ENCODE measurements at regions not wholly inside any gene's neighbourhood (a gene's known extent, or its start where the extent isn't known, plus 50 kb on each side); places are given as distances from the start of the nearest gene placed in this dataset.
A peak's percentile ranks its signal among the peaks of the same experiment; 100 is the strongest.
"Not testable (repeated sequence)": the region's sequence is repeated elsewhere in the genome, so short reads cannot be mapped to it uniquely, and the experiment has no call there.

- DNase-seq: not testable (repeated sequence)
These were observed 87.7 kb upstream of the PLGLB2 start for GRCh38 chr2:87660164-87660563.

DNA sequence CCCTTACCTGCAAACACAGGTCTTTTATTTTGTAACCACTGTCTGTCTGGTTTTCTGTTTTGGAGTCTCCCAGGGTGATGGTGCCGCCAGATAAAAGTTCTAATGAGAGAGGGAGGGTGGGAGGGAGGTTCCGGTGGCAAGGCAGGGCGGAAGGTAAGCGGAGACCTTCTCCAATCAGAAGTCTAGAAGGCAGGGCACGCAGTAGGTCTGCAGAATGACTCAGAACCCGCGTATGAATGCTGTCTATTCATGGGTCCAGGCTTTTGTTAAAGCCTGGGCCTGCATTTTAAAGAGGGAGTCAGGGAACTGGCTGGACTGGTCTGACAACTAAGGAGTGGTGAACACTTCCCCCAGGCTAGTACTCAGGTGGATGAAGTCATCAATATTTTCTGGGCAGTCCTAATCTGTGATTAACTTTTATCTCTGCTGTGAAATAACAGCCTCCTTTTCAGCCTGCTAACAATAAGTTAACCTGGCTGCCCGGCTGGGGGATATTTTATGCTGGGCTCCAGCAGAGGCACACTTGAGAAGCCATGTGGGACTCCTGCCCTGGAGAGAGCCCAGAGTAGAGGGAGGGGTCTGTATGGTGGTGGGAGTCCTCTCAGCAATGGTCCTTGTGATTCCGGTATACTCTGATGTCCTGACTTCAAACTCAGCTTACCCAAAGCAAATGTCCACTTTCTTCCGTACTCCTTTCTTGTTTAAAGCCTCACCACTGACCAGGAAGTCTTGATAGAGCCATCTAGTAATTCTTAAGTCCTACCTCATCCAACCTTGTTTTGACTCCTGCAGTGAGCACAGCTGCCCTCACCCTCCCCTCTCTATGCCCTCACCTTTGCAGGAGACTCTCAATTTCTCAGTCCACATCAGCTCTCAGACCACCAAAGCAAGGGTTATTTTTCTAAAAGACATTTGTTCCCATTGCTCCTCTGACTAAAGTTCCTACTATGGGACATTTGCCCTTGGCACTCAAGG is 85.3 kb upstream of the PLGLB2 start:
- not testable (repeated sequence) for DNase-seq

- not testable (repeated sequence) for DNase-seq
These were observed 84.5 kb upstream of the PLGLB2 start for GRCh38 chr2:87663347-87663746.

DNA sequence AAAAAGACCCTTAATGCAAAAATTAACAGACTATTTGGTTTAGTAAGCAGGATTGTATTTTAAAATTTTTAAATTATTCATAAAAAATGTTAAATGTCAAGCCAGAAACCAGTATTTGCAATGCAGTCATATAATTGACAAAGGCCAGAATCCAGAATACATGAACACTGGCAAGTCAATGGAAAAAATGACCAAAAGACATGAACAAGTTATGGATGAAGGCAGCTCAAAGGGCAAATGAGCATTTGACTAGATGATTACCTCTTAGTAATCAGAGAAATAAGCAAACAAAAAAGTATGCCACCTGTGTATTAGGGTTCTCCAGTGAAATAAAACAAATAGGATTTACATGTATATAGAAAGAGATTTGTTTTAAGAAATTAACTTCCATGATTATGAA is 80.9 kb upstream of the PLGLB2 start:
- not testable (repeated sequence) for DNase-seq

DNA sequence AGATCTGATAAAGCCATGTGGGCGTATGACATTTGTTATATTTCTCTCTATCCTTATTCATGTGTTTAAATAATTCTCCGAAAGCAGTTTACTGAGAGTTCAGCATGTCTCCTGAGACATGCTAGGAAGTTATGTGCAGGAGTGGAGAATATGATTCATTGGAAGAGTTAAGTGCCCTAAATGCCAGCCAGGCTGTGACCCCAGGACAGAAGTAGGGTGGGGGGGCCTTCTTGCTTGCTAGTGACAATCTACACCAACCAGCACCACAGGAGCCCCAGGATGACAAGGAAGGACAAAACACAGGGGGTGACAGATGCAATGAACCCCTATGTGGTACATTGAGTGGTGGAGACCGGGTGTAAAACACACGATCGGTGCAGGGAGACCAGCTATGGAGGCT is 79.5 kb upstream of the PLGLB2 start:
- not testable (repeated sequence) for DNase-seq

GRCh38 chr2:87669633-87670231 is 78.2 kb upstream of the PLGLB2 start:
- DNase-seq: not testable (repeated sequence)

DNA sequence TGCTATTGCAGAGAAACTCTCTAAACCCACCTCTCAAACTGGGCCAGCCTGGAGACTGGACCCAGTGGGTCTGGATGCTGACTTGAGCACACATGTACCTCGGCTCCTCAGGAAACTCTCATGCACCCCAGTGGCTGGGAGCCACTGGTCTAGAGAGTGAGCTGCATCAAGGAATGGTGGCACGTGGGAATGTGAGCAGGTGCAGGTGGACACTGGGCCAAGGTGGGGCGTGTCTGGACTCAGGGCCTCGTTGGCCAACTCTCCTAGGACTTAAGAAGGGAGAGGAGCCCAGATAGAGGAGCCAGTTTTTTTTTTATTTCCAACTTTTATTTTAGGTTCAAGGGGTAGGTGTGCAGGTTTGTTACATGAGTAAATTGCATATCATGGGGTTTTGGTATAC is 75.5 kb upstream of the PLGLB2 start:
- DNase-seq: not testable (repeated sequence)

GRCh38 chr2:87674729-87675128 is 73.2 kb upstream of the PLGLB2 start:
- not testable (repeated sequence) for DNase-seq

DNA sequence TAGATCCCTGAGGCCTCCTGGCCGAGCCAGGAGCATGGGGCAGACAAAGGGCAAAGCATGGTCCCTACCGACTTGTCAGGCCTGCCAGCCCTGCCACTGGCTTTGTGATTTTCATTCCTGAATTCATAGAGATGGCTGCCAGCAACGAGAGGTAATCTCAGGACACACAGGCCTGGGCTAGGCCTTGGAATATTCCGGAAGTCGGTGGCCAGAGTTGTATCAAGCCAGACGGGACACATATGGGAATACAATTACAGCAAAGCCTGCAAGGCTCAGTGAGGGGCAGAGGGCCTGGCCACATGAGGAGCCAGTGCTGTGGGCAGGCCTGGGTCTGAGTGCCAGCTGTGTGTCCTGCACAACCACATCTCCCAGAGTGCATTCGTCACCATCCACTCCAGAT is 72.4 kb upstream of the PLGLB2 start:
- DNase-seq: not testable (repeated sequence)

DNA sequence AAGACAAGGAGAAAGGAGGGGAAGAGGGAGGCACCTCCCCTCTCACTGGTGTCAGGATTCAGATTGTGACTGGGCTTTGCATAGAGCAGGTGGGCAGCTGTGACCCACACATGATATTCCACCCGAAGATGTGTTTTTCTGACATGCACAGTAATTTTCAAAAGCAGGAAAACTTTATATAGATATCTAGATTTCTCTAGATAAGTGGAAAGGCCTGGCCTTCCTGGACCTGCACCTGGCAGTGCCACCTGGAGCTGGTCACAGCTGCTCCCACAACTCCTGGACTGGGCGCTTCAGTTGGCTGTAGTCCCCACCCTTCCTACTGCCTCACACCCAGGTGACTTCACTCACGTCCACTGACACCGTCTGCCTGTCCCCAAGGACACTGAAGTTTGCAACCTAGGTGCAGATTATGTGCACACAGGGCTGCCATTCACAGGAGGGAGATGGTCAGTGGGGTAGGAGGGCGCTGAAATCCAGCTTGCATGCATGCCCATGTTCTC is 70.4 kb upstream of the PLGLB2 start:
- DNase-seq: not testable (repeated sequence)

DNA sequence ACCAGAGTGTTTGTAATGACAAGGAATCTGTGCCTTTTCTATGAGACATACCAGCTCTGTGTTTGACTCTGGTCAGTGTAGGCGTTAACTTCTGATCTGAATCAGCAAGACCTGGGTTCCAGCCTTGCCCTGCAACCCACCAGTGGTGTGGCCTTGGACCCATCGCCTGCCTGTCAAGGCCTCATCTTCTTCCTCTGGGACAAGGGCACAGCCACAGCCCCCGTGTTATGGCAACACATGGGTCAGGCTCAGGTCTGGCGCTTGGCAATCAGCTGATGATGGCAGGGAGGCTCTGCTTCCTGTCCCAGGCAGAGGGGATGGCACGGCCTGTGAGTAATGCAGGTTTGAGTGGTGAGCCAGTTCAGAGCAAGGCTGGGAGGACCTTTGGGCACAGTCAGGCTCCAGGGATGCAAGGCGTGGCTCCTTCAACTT is 69.1 kb upstream of the PLGLB2 start:
- DNase-seq: not testable (repeated sequence)

DNA sequence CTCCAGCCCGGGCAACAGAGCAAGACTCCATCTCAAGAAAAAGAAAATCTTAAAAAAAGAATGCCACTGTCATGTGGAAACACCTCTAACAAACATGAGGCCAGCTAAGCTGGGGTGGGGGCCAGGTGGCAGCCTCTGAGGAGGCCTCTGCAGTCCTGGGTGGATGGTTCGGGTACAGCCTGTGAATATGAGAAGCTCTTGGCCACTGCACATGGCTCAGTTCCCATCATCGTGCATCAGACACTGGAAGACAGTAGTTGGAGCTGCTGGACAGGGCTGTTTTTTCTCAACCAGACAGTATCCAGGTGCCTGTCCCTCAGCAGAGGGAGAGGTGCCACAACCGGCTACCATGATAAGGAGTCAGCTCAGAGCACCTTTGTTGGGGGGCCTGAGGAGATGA is 67.9 kb upstream of the PLGLB2 start:
- not testable (repeated sequence) for DNase-seq

- DNase-seq: not testable (repeated sequence)
These were observed 67.2 kb upstream of the PLGLB2 start for GRCh38 chr2:87680691-87681090.

DNA sequence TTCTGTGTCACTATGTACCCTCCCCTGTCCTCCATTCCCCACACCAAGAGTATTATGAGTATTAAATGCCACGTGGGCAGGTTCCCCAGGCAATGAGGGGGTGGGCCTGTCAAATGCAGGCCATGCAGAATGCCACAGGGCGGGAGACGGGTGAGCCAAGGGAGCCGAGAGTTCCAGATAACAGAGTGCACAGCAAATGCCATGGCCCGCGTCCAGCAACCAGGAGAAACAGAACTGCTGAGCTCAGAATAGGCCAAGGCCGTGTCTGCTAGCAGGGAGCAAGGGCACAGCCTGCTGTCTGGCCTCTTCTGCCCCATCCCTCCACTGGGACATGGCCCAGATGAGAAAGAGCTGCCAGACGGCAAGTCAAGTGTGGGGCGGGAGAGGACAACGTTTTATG is 64.4 kb upstream of the PLGLB2 start:
- DNase-seq: not testable (repeated sequence)

DNA sequence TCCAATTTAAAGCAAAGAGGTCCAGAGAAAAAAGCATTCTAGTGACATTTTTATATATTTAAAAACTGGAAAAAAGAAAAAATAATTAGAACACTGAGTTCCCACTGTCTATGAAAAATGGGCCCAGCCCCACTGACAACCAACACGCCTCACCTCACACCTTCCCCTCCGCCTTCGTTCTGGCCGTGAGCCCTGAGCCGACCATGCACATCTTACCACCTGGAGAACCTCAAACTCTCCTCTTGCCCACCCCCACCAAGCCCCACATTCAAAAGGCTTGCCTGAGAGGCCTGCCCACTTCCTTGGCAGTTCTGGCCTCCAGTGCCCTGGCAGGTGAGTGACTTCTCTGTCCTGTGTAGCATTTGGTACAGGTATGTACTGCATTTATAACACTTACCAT is 63.9 kb upstream of the PLGLB2 start:
- DNase-seq: not testable (repeated sequence)

GRCh38 chr2:87685558-87685957 is 62.3 kb upstream of the PLGLB2 start:
- DNase-seq: not testable (repeated sequence)

- DNase-seq: not testable (repeated sequence)
These were observed 60.9 kb upstream of the PLGLB2 start for GRCh38 chr2:87686873-87687549.

GRCh38 chr2:87687550-87688270 is 60.2 kb upstream of the PLGLB2 start:
- DNase-seq: peak; percentile 4

DNA sequence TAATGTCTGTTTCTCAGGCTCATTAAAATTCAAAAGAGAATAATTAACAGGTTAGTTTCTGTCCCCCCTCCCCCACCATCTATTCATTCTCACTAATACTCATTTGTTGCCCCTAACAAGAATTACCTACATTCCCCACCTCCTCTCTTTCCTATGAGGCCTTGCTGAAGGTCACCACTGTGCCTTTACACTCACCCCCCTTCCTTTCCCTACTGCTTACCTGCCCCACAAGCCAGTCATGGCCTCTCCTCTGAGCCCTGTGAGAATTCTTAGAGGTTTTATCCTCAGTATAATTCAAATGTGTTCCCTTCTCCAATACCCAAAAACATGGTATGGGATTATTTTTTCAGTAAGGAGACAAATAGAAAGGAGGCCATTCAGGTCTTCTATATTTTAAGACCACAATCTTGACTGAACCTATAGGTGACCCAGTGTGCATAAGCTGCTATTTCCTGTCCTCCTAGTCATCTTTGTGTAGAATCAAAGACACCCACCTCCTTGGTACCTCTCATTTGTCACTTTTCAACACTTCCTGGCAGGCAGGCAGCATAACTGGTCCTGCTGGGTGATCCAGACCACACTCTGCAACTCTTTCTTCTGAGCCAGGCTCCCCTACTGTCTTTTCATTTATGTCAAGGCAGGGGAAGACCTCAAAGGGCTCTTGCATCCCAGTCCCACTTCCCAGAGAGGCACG is 55.8 kb upstream of the PLGLB2 start:
- DNase-seq: not testable (repeated sequence)

DNA sequence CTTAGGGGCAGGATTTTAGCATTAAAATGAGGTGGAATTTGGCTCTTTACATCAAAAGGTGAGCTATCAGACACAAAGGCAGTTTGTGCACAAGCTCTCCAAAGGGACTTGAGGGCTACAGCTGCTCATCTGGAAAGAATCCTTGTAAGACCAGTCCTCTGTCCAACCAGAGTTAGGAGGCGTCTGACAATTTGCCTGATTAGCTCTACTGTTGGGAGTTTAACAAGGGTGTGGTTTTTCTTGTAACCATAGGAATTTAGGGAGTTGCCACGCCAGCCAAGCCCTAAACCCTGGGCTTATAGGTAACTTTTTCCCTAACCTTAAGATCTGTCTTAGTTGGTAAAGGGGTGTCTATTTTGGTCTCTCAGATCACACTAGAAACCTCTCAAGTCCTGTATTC is 55.0 kb upstream of the PLGLB2 start:
- DNase-seq: not testable (repeated sequence)

DNA sequence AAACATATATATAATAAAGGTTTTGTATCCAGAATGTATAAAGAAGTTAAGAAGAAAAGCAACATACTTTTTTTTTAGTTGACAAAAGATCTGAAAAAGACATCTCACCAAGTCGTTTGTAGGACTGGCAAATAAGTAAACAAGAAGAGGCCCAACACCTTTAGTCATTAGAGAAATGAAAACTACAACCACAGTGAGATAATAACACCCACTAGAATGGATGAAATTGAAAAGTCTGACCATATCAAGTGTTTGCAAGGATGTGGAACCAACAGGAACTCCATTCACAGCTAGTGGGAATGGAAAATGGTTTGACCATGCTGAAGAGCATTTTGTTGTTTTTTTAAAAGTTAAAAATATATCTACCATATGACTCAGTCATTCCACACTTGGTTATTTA is 54.0 kb upstream of the PLGLB2 start:
- not testable (repeated sequence) for DNase-seq

All from fibroblast of skin of right quadriceps (primary cell).